ENCODE measurements at regions not wholly inside any gene's neighbourhood (a gene's known extent, or its start where the extent isn't known, plus 50 kb on each side); places are given as distances from the start of the nearest gene placed in this dataset.
A peak's percentile ranks its signal among the peaks of the same experiment; 100 is the strongest.
"Not testable (repeated sequence)": the region's sequence is repeated elsewhere in the genome, so short reads cannot be mapped to it uniquely, and the experiment has no call there.

DNA sequence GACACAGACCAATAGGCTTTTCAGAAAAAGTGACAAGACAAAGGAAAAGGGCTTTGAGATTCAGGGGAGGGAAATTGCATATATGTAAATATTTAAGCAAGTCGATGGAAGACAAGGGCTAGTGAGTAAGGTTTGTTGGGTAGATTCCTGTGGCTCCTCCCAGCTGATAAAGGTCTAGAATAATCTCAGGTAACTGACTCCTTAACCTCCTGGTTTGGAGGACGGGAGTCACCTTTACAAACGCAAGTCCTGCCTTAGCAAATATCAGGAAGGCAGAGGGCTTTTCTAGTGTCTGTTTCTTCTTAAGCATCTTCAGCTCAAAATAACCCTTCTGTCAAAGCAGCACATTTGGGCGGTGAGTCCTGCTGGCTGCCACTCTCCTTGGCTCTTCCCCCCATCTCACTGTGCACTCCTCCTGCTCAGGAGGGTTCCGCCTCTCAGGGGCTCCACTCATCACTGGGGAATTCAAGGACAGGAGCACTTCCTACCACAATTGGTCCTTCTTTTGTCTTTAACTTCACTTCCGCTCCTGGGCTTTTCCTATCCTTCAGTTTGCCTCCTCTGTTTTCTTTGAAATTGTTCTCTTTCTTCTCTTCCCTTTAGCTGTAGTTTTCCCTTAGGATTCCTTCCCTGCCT, 496.3 kb upstream of the KLF6 start:
- Histone ChIP-seq H3K36me3 (ENCODE audit: low read depth) (no peaks in the 10 kb centered on the region), H3K4me1 (ENCODE audit: insufficient read depth, poor library complexity, severe bottlenecking) (peaks cover 13% of the 10 kb centered on the region), H3K9me3 (ENCODE audit: severe bottlenecking) (no peaks in the 10 kb centered on the region), H3K4me3 (ENCODE audit: severe bottlenecking) (no peak overlapping the region), H3K27me3 (ENCODE audit: insufficient read depth, poor library complexity, severe bottlenecking) (no peaks in the 10 kb centered on the region), H3K27ac (ENCODE audit: poor library complexity, severe bottlenecking) (peak overlapping the region; percentile 50)
- DNase-seq (ENCODE audit: low spot score) (no peak), ATAC-seq (ENCODE audit: low read depth) (no peak)
- no peak for TF ChIP-seq CTCF (IDR thresholded peaks at IDR 0.05; ENCODE audit: poor library complexity, severe bottlenecking)

GRCh38 chr10:4280461-4281189, 495.6 kb upstream of the KLF6 start:
- ATAC-seq (ENCODE audit: low read depth) = peak; percentile 73
- Histone ChIP-seq H3K4me1 (ENCODE audit: insufficient read depth, poor library complexity, severe bottlenecking) (peaks cover 13% of the 10 kb centered on the region), H3K4me3 (ENCODE audit: severe bottlenecking) (no peak overlapping the region), H3K9me3 (ENCODE audit: severe bottlenecking) (no peaks in the 10 kb centered on the region), H3K27me3 (ENCODE audit: insufficient read depth, poor library complexity, severe bottlenecking) (no peaks in the 10 kb centered on the region), H3K36me3 (ENCODE audit: low read depth) (no peaks in the 10 kb centered on the region), H3K27ac (ENCODE audit: poor library complexity, severe bottlenecking) (peak overlapping the region; percentile 50)
- DNase-seq (ENCODE audit: low spot score) = no peak
- no peak for TF ChIP-seq CTCF (IDR thresholded peaks at IDR 0.05; ENCODE audit: poor library complexity, severe bottlenecking)

DNA sequence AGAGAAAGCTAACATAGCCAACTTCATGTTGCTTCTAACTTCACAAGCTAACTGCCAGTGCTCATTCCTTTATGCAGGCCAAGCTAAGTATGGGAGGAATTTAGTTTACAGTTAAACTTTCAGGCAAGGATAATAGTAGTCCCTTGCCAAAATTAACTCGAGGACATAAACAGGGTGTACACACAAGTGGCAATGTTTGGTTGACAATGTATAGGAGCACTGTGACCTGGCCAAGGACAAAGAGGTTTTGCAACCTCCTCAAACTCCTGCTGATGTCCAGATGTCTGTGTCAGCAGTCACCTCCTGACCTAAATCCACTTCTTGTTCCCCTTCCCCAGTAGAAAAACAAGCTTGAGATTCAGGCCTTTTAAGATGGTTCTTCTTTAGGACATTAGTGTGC, 494.6 kb upstream of the KLF6 start:
- no peaks in the 10 kb centered on the region for H3K36me3 ChIP-seq (ENCODE audit: low read depth)
- H3K9me3 ChIP-seq (ENCODE audit: severe bottlenecking) = no peaks in the 10 kb centered on the region
- TF ChIP-seq CTCF (IDR thresholded peaks at IDR 0.05; ENCODE audit: poor library complexity, severe bottlenecking) = no peak
- no peak overlapping the region for H3K4me3 ChIP-seq (ENCODE audit: severe bottlenecking)
- H3K4me1 ChIP-seq (ENCODE audit: insufficient read depth, poor library complexity, severe bottlenecking) = peaks cover 13% of the 10 kb centered on the region
- DNase-seq (ENCODE audit: low spot score) (no peak), ATAC-seq (ENCODE audit: low read depth) (no peak)
- no peaks in the 10 kb centered on the region for H3K27me3 ChIP-seq (ENCODE audit: insufficient read depth, poor library complexity, severe bottlenecking)
- peak overlapping the region; percentile 50 for H3K27ac ChIP-seq (ENCODE audit: poor library complexity, severe bottlenecking)

DNA sequence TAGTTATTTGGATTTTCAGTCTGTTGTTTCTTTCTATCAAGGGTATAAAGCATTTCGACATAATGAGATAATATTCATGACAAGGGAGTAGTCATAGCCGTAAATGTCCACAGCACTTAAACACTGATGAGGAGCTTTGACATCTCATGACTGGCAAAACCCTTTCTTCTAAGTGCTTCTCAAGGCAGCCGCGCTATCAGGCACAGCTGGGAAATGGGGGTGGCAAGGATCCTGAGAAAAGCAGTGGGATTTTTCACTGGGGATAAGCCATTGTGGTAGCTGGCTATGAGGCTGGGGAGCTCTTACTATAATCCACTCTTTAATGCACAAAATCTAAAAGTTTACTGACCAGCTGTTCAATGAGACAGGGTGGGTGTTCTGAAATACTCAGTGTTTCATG, 493.2 kb upstream of the KLF6 start:
- Histone ChIP-seq H3K9me3 (ENCODE audit: severe bottlenecking) (no peaks in the 10 kb centered on the region), H3K27me3 (ENCODE audit: insufficient read depth, poor library complexity, severe bottlenecking) (no peaks in the 10 kb centered on the region), H3K4me1 (ENCODE audit: insufficient read depth, poor library complexity, severe bottlenecking) (peaks cover 13% of the 10 kb centered on the region), H3K27ac (ENCODE audit: poor library complexity, severe bottlenecking) (no peak overlapping the region), H3K36me3 (ENCODE audit: low read depth) (no peaks in the 10 kb centered on the region), H3K4me3 (ENCODE audit: severe bottlenecking) (no peak overlapping the region)
- no peak for ATAC-seq (ENCODE audit: low read depth)
- TF ChIP-seq CTCF (IDR thresholded peaks at IDR 0.05; ENCODE audit: poor library complexity, severe bottlenecking) = no peak
- DNase-seq (ENCODE audit: low spot score) = no peak

DNA sequence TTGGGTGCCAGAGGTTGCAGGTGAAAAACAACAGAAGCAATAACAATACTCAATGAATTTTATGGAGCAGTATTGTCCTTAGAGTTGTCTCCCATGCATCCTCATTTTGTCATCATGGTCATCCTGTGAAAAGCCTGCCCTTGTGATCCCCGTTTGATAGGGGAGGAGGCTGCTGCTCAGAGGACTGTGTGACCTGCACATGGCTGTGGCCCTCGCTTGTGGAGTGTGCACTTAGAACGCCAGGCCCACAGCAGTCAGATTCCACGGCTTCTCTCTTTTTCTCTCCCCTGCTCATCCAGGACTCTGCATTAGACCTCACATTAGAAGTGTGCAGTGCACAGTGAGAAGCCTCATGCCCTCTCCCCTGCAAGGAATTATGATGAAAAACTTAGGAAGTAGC, 491.1 kb upstream of the KLF6 start:
- no peaks in the 10 kb centered on the region for H3K27me3 ChIP-seq (ENCODE audit: insufficient read depth, poor library complexity, severe bottlenecking)
- no peak overlapping the region for H3K4me3 ChIP-seq (ENCODE audit: severe bottlenecking)
- no peak for DNase-seq (ENCODE audit: low spot score)
- no peaks in the 10 kb centered on the region for H3K36me3 ChIP-seq (ENCODE audit: low read depth)
- no peaks in the 10 kb centered on the region for H3K9me3 ChIP-seq (ENCODE audit: severe bottlenecking)
- TF ChIP-seq CTCF (IDR thresholded peaks at IDR 0.05; ENCODE audit: poor library complexity, severe bottlenecking) = no peak
- ATAC-seq (ENCODE audit: low read depth) = no peak
- peaks cover 13% of the 10 kb centered on the region for H3K4me1 ChIP-seq (ENCODE audit: insufficient read depth, poor library complexity, severe bottlenecking)
- no peak overlapping the region for H3K27ac ChIP-seq (ENCODE audit: poor library complexity, severe bottlenecking)

GRCh38 chr10:4274671-4275070, 489.7 kb upstream of the KLF6 start:
- ATAC-seq (ENCODE audit: low read depth); H3K36me3 ChIP-seq (ENCODE audit: low read depth); H3K4me1 ChIP-seq (ENCODE audit: insufficient read depth, poor library complexity, severe bottlenecking); H3K27me3 ChIP-seq (ENCODE audit: insufficient read depth, poor library complexity, severe bottlenecking); H3K4me3 ChIP-seq (ENCODE audit: severe bottlenecking); DNase-seq (ENCODE audit: low spot score); H3K27ac ChIP-seq (ENCODE audit: poor library complexity, severe bottlenecking); H3K9me3 ChIP-seq (ENCODE audit: severe bottlenecking): not testable (repeated sequence)

All from RWPE2 (cell line).